GM12875 (cell line): ENCODE measurements at regions not wholly inside any gene's neighbourhood (a gene's known extent, or its start where the extent isn't known, plus 50 kb on each side); places are given as distances from the start of the nearest gene placed in this dataset.

Experiments
- H3K4me3 ChIP-seq: one replicate; pipeline ENCODE4 v1.5.1; 2011; ENCODE audit warnings: low read depth, low read length, control low read depth
- TF ChIP-seq, protein P1 (sequence below): IDR thresholded peaks from 2 replicates; pipeline ENCODE4 v1.5.1; 2011; ENCODE audit warnings: low read depth, mild to moderate bottlenecking, control low read depth, inconsistent platforms, low read length, moderate library complexity, borderline replicate concordance; ENCODE audit not compliant: insufficient read depth

GRCh38 chr4:141309874-141310273 lies 89.2 kb downstream of the ZNF330 start:
- H3K4me3 ChIP-seq = no peak overlapping the region
- TF ChIP-seq, protein P1, sequence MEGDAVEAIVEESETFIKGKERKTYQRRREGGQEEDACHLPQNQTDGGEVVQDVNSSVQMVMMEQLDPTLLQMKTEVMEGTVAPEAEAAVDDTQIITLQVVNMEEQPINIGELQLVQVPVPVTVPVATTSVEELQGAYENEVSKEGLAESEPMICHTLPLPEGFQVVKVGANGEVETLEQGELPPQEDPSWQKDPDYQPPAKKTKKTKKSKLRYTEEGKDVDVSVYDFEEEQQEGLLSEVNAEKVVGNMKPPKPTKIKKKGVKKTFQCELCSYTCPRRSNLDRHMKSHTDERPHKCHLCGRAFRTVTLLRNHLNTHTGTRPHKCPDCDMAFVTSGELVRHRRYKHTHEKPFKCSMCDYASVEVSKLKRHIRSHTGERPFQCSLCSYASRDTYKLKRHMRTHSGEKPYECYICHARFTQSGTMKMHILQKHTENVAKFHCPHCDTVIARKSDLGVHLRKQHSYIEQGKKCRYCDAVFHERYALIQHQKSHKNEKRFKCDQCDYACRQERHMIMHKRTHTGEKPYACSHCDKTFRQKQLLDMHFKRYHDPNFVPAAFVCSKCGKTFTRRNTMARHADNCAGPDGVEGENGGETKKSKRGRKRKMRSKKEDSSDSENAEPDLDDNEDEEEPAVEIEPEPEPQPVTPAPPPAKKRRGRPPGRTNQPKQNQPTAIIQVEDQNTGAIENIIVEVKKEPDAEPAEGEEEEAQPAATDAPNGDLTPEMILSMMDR = no peak

GRCh38 chr4:141311246-141312204 lies 90.8 kb downstream of the ZNF330 start:
- H3K4me3 ChIP-seq = no peak overlapping the region
- TF ChIP-seq, protein P1 = no peak

DNA sequence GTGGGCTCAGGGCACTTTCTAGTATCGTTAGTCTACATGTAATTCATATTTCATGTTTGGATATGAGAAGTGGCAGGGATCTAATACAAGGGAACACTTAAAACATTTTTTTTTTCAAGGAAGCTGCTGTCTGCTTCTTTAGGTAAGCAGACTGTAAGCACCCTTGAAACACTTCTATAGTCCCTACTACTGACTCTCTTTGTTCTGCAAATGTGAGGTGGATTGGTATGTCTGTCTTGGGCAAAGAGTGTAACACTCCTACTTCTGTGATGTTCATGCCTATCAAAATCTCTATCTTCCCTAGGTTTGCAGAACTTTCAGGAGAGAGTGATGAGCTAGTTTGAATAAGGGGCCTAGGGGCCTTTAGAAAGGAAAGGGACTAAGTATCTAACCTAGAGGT lies 93.9 kb downstream of the ZNF330 start:
- TF ChIP-seq, protein P1 = no peak

DNA sequence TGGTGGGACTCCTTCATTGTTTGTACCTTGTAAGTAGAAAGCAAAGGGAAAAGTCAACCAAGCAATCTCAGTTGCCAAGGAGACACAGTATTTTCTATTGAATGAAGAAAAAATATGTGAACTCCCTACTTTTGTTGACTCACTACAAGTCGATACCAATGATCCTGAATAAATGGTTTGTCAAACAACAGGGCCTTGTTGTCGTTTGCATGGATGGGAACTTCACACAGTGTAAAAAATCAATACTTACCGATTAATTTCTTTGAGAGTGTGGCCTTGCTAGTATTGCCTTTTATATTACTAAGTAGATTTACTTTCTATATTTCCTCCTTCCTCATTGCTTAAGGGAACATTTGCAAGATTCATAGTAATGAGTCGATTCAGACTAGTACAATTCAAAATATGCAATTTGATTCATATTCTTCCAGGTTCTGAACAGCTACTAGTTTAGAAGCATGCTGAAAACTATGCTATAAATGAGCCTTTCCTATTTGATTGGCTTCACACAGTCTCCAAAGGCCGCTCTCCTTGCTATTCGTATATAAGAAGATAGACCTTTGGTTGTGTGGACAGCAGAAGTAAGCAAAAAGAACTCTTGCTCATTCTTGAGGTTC lies 108.0 kb downstream of the ZNF330 start:
- no peak overlapping the region for H3K4me3 ChIP-seq
- TF ChIP-seq, protein P1 = no peak

More for the DNA sequence above, 93.9 kb downstream of the ZNF330 start:
- H3K4me3 ChIP-seq = no peak overlapping the region

DNA sequence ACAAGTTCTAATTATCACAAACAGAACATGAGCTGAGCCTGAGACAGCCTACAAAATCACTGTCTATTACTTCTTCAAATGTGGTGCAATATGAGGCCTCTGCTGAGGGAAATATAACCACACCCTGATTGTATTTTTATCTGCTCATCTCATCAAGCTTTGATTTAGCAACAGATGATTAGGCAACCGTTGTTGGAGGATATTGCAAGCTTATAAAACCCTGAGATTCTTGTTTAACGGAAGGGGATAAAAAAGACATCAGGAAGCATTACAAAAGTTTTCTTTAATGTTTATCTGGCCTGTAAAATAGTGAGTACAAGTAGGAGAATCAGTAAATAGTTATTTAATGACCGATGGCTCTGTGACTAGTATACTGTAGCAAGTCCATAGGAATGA lies 108.5 kb downstream of the ZNF330 start:
- H3K4me3 ChIP-seq = no peak overlapping the region
- TF ChIP-seq, protein P1 = no peak

GRCh38 chr4:141330616-141331015 lies 109.9 kb downstream of the ZNF330 start:
- H3K4me3 ChIP-seq = no peak overlapping the region

More at GRCh38 chr4:141330616-141331015, 109.9 kb downstream of the ZNF330 start:
- TF ChIP-seq, protein P1 = no peak
